Osteoblast (primary cell): ENCODE measurements at regions not wholly inside any gene's neighbourhood (a gene's known extent, or its start where the extent isn't known, plus 50 kb on each side); places are given as distances from the start of the nearest gene placed in this dataset.

Source experiments
- DNase-seq: peaks from one replicate; pipeline ENCODE4 v3.0.0; 2011; ENCODE audit warnings: low spot score, mixed read lengths; ENCODE audit not compliant: insufficient read length; ENCODE audit errors: missing footprints
- H2AFZ ChIP-seq: 2 replicates; pipeline ENCODE4 v1.6.0; 2011; ENCODE audit warnings: mild to moderate bottlenecking, low read length
- H3K27ac ChIP-seq: 2 replicates; pipeline ENCODE4 v1.5.1; 2011; ENCODE audit warnings: mild to moderate bottlenecking, low read depth, low read length, moderate library complexity
- H3K27me3 ChIP-seq: 2 replicates; pipeline ENCODE4 v1.6.0; 2012; ENCODE audit warnings: mild to moderate bottlenecking, control low read depth, inconsistent platforms, low read length, moderate library complexity; ENCODE audit not compliant: insufficient read depth
- H3K36me3 ChIP-seq: 2 replicates; pipeline ENCODE4 v1.5.1; 2011; ENCODE audit warnings: mild to moderate bottlenecking, low read length, control low read depth, moderate library complexity; ENCODE audit not compliant: insufficient read depth
- H3K4me1 ChIP-seq: 2 replicates; pipeline ENCODE4 v1.5.1; 2011; ENCODE audit warnings: mild to moderate bottlenecking, low read length, control low read depth, moderate library complexity; ENCODE audit not compliant: insufficient read depth
- H3K4me2 ChIP-seq: 2 replicates; pipeline ENCODE4 v1.6.0; 2011; ENCODE audit warnings: mild to moderate bottlenecking, low read length; ENCODE audit not compliant: insufficient read depth
- H3K4me3 ChIP-seq: fragments of 200-600 bp; sonication (generic); 3 replicates; pipeline ENCODE4 v1.5.1; 2012; ENCODE audit warnings: mild to moderate bottlenecking, low read length, inconsistent platforms; ENCODE audit not compliant: insufficient read depth
- H3K79me2 ChIP-seq: 2 replicates; pipeline ENCODE4 v1.6.0; 2012; ENCODE audit warnings: mild to moderate bottlenecking, low read length, control low read depth, inconsistent platforms; ENCODE audit not compliant: insufficient read depth
- H3K9me3 ChIP-seq: 2 replicates; pipeline ENCODE4 v1.5.1; 2011; ENCODE audit warnings: low read depth, low read length, control low read depth
- H4K20me1 ChIP-seq: 2 replicates; pipeline ENCODE4 v1.6.0; 2012; ENCODE audit warnings: mild to moderate bottlenecking, low read length, control low read depth; ENCODE audit not compliant: insufficient read depth
- TF ChIP-seq, protein P1 (sequence below): IDR thresholded peaks from 2 replicates; pipeline ENCODE4 v1.5.1; 2011; ENCODE audit warnings: mild to moderate bottlenecking, low read depth, low read length, moderate library complexity; ENCODE audit errors: extremely low read depth

GRCh38 chr15:95825208-95825607 is 505.3 kb upstream of the NR2F2 start:
- Histone ChIP-seq H3K4me2 (no peak overlapping the region), H3K27ac (no peak overlapping the region), H3K4me1 (no peaks in the 10 kb centered on the region), H3K4me3 (no peak overlapping the region), H3K36me3 (no peaks in the 10 kb centered on the region), H3K27me3 (no peaks in the 10 kb centered on the region), H4K20me1 (no peaks in the 10 kb centered on the region), H3K79me2 (no peaks in the 10 kb centered on the region), H2AFZ (no peak overlapping the region), H3K9me3 (no peaks in the 10 kb centered on the region)
- TF ChIP-seq, protein P1, sequence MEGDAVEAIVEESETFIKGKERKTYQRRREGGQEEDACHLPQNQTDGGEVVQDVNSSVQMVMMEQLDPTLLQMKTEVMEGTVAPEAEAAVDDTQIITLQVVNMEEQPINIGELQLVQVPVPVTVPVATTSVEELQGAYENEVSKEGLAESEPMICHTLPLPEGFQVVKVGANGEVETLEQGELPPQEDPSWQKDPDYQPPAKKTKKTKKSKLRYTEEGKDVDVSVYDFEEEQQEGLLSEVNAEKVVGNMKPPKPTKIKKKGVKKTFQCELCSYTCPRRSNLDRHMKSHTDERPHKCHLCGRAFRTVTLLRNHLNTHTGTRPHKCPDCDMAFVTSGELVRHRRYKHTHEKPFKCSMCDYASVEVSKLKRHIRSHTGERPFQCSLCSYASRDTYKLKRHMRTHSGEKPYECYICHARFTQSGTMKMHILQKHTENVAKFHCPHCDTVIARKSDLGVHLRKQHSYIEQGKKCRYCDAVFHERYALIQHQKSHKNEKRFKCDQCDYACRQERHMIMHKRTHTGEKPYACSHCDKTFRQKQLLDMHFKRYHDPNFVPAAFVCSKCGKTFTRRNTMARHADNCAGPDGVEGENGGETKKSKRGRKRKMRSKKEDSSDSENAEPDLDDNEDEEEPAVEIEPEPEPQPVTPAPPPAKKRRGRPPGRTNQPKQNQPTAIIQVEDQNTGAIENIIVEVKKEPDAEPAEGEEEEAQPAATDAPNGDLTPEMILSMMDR = no peak
- no peak for DNase-seq

DNA sequence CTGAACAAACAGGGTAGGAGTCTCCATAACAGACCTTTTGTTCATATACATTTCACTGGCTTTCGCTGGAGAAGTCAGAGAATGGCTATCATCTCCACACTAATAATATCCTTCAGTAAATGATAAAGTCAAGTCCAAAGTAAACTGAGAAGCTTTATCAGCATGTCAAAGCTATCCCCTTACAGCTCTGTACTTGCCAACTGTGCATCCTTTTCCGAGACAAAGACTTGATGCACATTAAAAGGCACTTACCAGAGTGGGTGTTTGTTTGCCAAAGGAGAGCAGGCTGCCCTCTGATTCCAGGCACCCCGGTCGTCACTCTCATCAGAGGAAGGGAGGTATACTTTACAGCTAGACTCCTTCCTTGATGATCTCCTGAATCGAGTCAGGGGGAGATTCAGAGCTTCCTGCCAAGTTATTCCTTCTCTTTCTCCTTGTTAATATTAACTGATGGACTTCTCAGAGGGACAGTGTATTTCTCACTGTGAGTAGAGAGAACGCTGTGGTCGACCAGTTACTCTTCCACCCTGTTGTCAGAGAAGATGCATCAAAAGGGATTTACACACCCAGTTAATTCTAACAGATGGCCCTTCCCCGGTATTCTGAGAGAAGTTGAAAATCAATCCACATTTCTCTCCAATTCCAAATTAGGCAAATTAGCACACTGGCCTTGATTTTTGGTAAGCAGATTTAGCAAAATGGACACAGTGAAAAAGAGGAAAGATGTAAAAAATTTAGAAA is 504.7 kb upstream of the NR2F2 start:
- Histone ChIP-seq H3K4me2 (no peak overlapping the region), H3K36me3 (no peaks in the 10 kb centered on the region), H4K20me1 (no peaks in the 10 kb centered on the region), H3K9me3 (no peaks in the 10 kb centered on the region), H3K79me2 (no peaks in the 10 kb centered on the region), H2AFZ (no peak overlapping the region), H3K27me3 (no peaks in the 10 kb centered on the region), H3K4me3 (no peak overlapping the region), H3K4me1 (no peaks in the 10 kb centered on the region), H3K27ac (no peak overlapping the region)
- DNase-seq = peak; percentile 26
- TF ChIP-seq, protein P1 = no peak

GRCh38 chr15:95826412-95827195 is 503.9 kb upstream of the NR2F2 start:
- no peak overlapping the region for H3K4me2 ChIP-seq
- no peaks in the 10 kb centered on the region for H3K4me1 ChIP-seq
- H2AFZ ChIP-seq = no peak overlapping the region
- no peak for DNase-seq
- no peaks in the 10 kb centered on the region for H3K36me3 ChIP-seq
- no peak overlapping the region for H3K4me3 ChIP-seq
- no peaks in the 10 kb centered on the region for H3K27me3 ChIP-seq
- H3K27ac ChIP-seq = no peak overlapping the region
- no peaks in the 10 kb centered on the region for H4K20me1 ChIP-seq
- TF ChIP-seq, protein P1 = no peak
- H3K9me3 ChIP-seq = no peaks in the 10 kb centered on the region
- no peaks in the 10 kb centered on the region for H3K79me2 ChIP-seq

DNA sequence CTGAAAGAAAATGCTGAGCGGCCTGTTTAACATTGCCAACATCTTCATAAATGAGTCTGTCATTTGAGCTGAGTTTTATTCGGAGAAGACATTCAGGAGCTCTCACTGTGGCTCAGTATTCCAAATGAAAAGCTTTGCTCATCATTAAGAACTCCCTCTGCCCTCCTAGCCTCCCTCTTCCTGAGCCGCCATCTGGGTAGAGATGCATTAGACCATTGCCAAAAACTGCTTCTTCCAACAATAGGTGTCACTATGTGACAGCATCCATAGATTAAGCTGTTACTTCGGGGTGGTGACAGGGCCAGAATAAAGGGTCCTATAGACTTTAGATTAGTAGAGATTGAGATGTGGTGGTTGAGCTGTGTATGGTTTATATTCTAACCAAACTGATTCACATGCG is 501.4 kb upstream of the NR2F2 start:
- Histone ChIP-seq H3K79me2 (no peaks in the 10 kb centered on the region), H3K4me3 (no peak overlapping the region), H2AFZ (no peak overlapping the region), H4K20me1 (no peaks in the 10 kb centered on the region), H3K27me3 (no peaks in the 10 kb centered on the region), H3K27ac (no peak overlapping the region), H3K36me3 (no peaks in the 10 kb centered on the region), H3K9me3 (no peaks in the 10 kb centered on the region), H3K4me2 (no peak overlapping the region), H3K4me1 (no peaks in the 10 kb centered on the region)
- DNase-seq = no peak
- TF ChIP-seq, protein P1 = no peak
